ENCODE measurements at regions not wholly inside any gene's neighbourhood (a gene's known extent, or its start where the extent isn't known, plus 50 kb on each side); places are given as distances from the start of the nearest gene placed in this dataset.

- no peaks in the 10 kb centered on the region for H3K4me1 ChIP-seq
- DNase-seq = no peak
- peak; percentile 53 for ATAC-seq
- intact Hi-C loops (cut with DNase I) = no loop called here
- no peak overlapping the region for H3K27ac ChIP-seq
- H3K9me3 ChIP-seq = no peaks in the 10 kb centered on the region
- H3K27me3 ChIP-seq = no peaks in the 10 kb centered on the region
- H3K4me3 ChIP-seq = no peak overlapping the region
- no peaks in the 10 kb centered on the region for H3K36me3 ChIP-seq
- no peak for TF ChIP-seq CTCF (IDR thresholded peaks at IDR 0.05)
These were observed 119.4 kb upstream of the LY86 start for GRCh38 chr6:6469074-6469473.

GRCh38 chr6:6470123-6470522 is 118.4 kb upstream of the LY86 start:
- ATAC-seq (no peak), DNase-seq (no peak)
- Histone ChIP-seq H3K4me1 (no peaks in the 10 kb centered on the region), H3K36me3 (no peaks in the 10 kb centered on the region), H3K4me3 (no peak overlapping the region), H3K27ac (no peak overlapping the region), H3K9me3 (no peaks in the 10 kb centered on the region), H3K27me3 (no peaks in the 10 kb centered on the region)
- TF ChIP-seq CTCF (IDR thresholded peaks at IDR 0.05) = no peak
- intact Hi-C loops (cut with DNase I) = no loop called here

GRCh38 chr6:6471276-6471675 is 117.2 kb upstream of the LY86 start:
- intact Hi-C loops (cut with DNase I) = no loop called here
- no peak for TF ChIP-seq CTCF (IDR thresholded peaks at IDR 0.05)
- Histone ChIP-seq H3K9me3 (no peaks in the 10 kb centered on the region), H3K36me3 (no peaks in the 10 kb centered on the region), H3K27me3 (no peaks in the 10 kb centered on the region), H3K4me1 (no peaks in the 10 kb centered on the region), H3K27ac (no peak overlapping the region), H3K4me3 (no peak overlapping the region)
- DNase-seq (no peak), ATAC-seq (no peak)

- no peaks in the 10 kb centered on the region for H3K27me3 ChIP-seq
- ATAC-seq = no peak
- H3K4me1 ChIP-seq = no peaks in the 10 kb centered on the region
- DNase-seq = no peak
- TF ChIP-seq CTCF (IDR thresholded peaks at IDR 0.05) = no peak
- intact Hi-C loops (cut with DNase I) = no loop called here
- no peak overlapping the region for H3K4me3 ChIP-seq
- no peaks in the 10 kb centered on the region for H3K9me3 ChIP-seq
- no peak overlapping the region for H3K27ac ChIP-seq
- H3K36me3 ChIP-seq = no peaks in the 10 kb centered on the region
These were observed 114.2 kb upstream of the LY86 start for GRCh38 chr6:6474170-6474920.

- no peaks in the 10 kb centered on the region for H3K36me3 ChIP-seq
- no peaks in the 10 kb centered on the region for H3K9me3 ChIP-seq
- no peak overlapping the region for H3K27ac ChIP-seq
- DNase-seq (no peak), ATAC-seq (no peak)
- no peaks in the 10 kb centered on the region for H3K4me1 ChIP-seq
- intact Hi-C loops (cut with DNase I) = no loop called here
- no peaks in the 10 kb centered on the region for H3K27me3 ChIP-seq
- no peak overlapping the region for H3K4me3 ChIP-seq
- TF ChIP-seq CTCF (IDR thresholded peaks at IDR 0.05) = no peak
These were observed 108.7 kb upstream of the LY86 start for GRCh38 chr6:6479785-6480184.

GRCh38 chr6:6482256-6482655 is 106.3 kb upstream of the LY86 start:
- H3K27ac ChIP-seq = no peak overlapping the region
- no peak for TF ChIP-seq CTCF (IDR thresholded peaks at IDR 0.05)
- no peak for ATAC-seq
- H3K4me1 ChIP-seq = no peaks in the 10 kb centered on the region
- H3K9me3 ChIP-seq = no peaks in the 10 kb centered on the region
- H3K4me3 ChIP-seq = no peak overlapping the region
- intact Hi-C loops (cut with DNase I) = no loop called here
- H3K36me3 ChIP-seq = no peaks in the 10 kb centered on the region
- H3K27me3 ChIP-seq = no peaks in the 10 kb centered on the region
- DNase-seq = no peak
